NCI-H748 treated with DMSO at 0.1 percent for 48 hours (cell line): ENCODE measurements at regions not wholly inside any gene's neighbourhood (a gene's known extent, or its start where the extent isn't known, plus 50 kb on each side); places are given as distances from the start of the nearest gene placed in this dataset.

Experiments used
- DNase-seq: peaks from one replicate; lab custom pipeline; 2025; lab: John Stamatoyannopoulos, UW

- DNase-seq, result no peak
Measured at GRCh38 chr2:71864085-71864484, 283.6 kb downstream of the CYP26B1 start.

DNA sequence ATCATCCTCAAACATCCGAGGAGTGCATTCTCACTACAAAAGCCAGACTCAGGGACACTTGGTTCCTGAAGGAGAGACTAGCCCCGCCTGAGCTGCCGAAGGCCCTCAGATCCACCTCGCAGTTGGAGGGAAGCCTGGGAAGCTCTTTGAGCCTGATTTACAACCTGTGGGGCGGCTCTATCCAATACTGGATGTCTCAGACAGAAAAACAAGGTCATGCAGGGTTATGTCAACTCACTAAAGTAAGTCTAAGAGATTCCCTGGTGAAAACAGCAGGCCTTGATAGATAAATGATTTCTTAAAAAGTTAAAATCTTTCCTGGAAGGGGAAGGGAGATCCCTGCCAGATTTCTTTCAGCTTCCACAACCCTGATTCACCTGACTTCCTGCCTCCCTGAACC lies 284.3 kb downstream of the CYP26B1 start:
- DNase-seq, result no peak

GRCh38 chr2:71862921-71863320 lies 284.7 kb downstream of the CYP26B1 start:
- no peak for DNase-seq

DNA sequence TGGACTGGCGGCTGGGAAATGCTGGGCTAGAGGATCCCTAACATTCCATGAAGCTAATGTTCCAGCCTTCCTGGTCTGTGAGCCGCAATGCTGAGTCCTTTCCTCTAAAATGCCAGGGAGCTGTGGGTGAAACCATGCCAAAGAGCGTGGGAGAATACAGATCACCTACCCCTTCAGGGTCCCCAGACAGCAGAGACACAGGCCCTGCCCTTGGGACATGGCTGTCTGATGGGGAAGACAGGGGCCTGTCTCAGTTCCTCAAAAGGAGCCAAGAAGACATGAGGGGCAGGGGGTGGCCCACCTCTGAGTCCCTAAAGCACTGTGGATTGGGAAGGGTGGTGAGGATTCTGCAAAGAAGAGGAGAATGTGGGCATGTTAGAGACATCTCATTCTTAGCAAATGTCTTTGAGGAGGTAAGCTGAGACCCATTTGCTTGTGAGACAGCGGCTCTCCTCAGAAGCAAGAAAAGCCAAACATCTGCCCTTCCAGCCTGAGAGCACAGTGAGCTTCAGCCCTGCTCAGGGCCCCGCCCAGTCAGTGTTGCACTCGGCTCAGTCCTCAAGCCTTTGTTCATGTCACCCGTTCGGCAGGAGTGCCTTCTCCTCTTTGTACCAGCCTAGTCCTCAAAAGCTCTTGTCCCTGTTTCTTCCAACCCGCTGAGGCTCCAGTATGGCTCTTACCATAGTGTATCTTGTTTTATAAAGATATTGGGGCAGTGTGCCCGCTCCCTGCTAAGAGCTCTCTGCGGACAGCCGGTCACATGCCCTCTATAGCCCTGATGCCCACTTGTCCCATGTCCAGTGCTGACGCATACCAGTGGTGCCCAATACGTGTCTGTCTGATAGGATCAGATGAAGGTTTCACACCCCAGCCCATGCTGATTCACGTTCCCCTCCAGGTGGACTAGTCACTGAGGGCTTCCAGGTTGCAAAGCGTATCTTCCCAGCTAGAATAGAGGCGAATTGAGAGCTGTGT lies 286.2 kb downstream of the CYP26B1 start:
- DNase-seq, result no peak

GRCh38 chr2:71860381-71860926 lies 287.2 kb downstream of the CYP26B1 start:
- DNase-seq, result no peak

GRCh38 chr2:71859211-71859847 lies 288.3 kb downstream of the CYP26B1 start:
- no peak for DNase-seq

- no peak for DNase-seq
Measured at GRCh38 chr2:71858071-71858470, 289.6 kb downstream of the CYP26B1 start.

GRCh38 chr2:71857636-71858035 lies 290.0 kb downstream of the CYP26B1 start:
- DNase-seq, result no peak

- DNase-seq, result no peak
Measured at GRCh38 chr2:71856773-71857525, 290.7 kb downstream of the CYP26B1 start.

DNA sequence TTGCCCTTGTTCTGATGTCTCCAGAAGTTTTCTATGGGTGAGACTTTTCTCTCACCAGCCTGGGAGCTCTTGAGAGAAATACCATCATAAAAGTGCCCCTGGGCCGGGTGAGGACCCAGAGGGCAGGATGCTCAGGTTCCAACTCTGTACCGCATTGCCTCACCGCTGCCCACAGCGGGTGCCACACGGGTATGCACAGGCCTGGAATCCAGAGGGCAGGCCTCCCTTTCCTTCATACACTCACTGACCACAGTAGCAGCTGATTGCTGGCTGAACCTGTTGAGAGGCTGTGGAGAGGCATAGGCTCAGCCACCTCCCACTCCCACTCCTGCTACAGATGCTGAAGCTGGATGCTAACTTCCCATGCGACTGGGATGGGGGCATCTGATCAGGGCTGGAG lies 293.8 kb downstream of the CYP26B1 start:
- no peak for DNase-seq

DNA sequence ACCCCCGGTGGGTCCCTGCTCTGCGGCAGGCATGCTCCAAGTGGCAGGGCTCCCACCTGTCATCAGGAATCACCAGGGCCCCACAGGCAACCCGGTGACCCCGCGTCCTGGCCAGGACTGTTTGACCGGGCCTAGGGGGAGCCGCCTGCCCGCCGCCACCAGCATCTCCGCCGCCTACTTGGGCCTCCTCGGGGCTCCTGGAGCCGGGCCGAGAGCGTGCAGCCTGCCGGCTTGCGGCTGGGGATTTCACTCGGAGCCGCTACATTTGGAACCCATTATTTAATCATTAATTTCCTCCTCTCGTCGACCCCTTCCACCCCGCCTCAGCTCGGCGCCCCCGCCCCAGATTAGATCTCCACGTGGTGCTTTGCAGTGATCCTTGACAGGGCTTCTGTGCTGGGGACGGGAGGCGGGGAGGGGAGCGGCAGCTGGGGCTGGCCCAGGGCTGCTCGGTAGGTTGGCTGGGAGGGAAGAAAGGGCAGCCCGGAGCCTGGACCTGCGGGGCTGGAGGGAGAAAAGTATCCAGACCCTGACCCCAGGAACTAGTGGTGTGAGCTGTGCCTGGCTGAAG lies 295.4 kb downstream of the CYP26B1 start:
- DNase-seq, result no peak

DNA sequence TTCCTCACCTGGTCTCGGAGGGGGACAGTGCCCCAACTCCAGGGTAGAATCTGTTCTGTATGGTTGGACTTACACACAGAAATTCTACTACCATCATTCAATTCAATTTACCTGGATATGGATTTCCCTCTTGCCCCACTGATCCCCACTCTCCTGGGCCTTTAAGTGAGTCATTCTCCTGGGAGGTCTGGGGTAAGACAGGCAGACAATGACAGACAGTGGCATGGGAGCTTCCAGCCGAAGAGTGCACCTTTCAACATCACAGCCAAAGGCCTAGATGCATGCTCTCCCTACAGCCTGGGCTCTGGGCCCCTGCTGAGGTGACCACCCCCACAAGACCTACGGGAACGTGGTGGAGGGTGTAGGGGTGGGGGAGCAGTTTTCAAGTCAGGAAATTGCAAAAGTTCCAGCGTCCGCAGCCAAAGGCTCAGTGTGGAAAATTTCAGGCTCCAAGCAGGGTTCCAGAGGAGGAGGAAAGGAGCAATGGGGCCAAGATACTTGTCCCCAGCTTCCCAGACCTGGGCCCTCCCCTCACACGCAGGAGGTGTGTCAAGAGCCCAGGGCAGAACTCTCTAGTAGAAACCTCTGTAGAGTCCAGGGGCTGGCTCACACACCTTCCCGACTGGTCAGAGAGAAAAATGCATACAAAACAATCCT lies 296.4 kb downstream of the CYP26B1 start:
- DNase-seq, result no peak

GRCh38 chr2:71850306-71850801 lies 297.3 kb downstream of the CYP26B1 start:
- DNase-seq, result no peak

DNA sequence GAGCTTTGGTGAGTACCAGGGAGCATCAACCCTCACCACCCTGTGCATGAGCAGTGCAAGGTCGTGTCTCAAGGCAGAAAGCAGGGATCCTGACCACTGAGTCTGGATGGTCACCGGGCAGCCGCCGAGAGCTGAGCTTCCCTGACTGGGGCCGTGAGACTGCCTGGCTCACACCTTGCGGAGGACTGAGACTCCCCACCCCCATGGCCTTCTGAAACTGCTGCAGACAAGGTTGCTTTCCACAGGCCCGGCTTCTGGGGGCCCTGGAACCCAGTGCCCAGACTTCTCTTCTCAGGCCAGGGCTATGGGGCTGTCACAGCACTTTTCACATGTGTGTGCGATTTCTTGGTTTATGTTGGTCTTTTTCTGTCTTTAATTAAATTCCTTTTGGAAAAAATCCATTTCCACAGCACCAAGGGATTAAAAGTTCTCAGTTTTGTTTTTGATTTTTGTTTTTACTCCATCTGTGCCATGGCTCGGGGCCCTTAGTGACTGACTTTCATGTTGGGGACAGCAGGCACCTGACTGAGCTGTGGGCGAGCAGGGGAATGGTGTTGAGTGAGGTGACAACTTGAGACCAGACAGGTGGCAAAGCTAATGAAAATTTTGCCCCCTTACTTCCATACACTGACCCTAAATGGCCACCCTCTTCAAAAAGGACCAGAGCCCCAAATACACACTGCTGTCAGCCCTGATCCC lies 297.9 kb downstream of the CYP26B1 start:
- DNase-seq, result no peak

DNA sequence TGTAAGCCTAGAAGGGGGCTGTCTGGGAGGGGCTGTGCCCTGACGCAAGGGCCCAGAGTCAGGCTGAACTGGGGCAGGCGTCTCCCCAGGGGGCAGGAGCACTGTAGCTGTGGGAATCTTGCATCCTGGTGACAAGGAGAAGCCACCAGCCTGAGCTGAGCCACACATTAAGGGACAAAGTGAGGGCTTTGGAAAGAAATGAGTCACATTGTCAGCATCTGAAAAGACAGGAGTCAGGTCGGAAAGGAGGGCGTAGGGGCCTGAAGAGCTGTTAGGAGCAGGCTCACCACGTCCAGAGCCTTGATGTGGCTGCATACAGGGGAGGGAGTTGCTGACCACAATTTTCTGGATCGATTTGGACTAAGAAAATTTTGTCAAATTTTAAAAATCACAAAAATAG lies 298.6 kb downstream of the CYP26B1 start:
- DNase-seq, result no peak

DNA sequence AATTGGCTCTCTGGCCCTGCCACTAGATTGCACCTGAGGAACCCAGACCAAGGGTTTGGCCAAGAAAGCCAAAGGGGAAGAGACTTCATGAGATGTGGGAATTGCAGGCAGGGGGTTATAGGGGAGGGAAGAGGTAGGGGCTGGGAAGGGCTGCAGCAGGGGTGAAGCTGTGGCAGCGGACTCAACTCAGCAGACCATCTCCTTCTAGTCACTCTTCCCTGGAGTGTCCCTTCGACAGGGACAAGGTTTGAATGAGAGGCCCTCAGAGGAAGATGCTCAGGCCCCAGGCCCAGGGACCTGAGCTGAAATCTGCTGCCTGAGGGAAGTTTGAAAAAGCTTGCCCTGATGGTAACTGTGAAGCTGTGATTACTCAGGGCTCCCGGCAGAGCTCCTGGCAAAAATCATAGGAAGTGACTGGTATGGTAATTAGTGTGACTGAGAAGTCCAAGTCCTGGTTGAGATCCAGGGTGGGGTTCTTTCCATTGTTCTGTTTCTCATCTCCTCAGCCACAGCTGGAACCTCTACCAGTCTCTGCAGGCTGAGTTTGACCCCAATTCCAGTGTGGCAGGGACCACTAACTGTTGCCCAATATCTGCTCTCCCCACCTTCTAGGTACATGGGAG lies 300.9 kb downstream of the CYP26B1 start:
- no peak for DNase-seq

DNA sequence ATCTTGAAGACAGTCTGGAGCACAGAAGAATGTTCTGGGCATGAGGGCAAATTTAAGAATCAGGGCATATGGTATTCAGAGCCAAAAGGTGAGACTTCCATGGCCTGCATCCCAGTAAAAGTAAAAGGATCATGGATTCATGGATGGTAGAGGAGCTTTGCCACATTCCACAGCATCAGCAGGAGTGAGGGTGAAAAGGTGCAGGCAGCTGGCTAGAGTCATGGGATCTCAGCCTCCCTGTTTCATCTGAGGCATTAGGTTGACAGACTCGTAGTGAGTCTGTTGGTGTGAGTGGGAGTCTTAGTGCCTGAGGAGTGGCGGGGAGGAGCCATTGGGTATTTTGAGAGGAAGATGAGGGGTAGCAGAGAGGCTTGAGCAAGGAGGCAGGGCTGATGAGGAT lies 301.6 kb downstream of the CYP26B1 start:
- no peak for DNase-seq

DNA sequence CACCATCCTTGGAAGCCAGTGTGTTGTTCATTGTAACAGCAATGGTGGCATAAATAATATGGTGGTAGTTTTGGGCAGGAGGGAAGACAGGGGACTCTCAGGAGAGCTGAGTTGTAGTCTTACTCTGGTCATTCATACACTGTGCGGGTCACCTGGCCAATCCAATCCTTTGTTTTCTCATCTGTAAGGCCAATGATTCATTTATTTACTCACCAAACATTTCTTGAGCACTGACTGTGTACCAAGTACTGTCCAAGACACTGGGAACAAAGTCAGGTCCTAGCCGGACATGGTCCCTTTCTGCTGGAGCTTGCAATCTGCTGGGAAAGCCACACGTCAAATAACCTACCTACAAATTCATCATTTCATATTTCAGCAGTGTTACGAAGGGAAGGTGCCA lies 302.7 kb downstream of the CYP26B1 start:
- DNase-seq, result no peak

- no peak for DNase-seq
Measured at GRCh38 chr2:71843391-71843850, 304.2 kb downstream of the CYP26B1 start.

DNA sequence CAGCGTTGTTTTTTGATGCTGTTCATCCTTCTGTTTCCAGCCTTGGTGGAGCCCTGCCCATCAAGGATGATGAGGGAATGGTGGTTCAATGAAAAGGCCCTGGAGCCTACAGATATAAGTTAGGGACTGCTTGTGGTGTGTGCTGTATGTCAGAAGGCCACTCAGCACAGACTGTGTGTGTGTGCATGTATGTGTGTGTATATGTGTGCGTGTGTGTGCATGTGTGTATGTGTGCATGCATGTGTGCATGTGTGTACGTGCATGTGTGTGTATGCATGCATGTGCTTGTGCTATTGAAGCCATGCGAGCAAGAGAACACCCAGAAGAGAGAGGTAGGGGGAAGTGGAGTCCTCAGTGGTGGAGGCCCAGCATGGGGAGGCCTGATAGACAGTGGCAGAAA lies 304.9 kb downstream of the CYP26B1 start:
- DNase-seq, result no peak
